NCI-H748 (cell line): ENCODE measurements at regions not wholly inside any gene's neighbourhood (a gene's known extent, or its start where the extent isn't known, plus 50 kb on each side); places are given as distances from the start of the nearest gene placed in this dataset.

ENCODE experiments used
- DNase-seq: peaks from one replicate; lab custom pipeline; 2025; ENCODE audit not compliant: unreplicated experiment; lab: John Stamatoyannopoulos, UW

DNA sequence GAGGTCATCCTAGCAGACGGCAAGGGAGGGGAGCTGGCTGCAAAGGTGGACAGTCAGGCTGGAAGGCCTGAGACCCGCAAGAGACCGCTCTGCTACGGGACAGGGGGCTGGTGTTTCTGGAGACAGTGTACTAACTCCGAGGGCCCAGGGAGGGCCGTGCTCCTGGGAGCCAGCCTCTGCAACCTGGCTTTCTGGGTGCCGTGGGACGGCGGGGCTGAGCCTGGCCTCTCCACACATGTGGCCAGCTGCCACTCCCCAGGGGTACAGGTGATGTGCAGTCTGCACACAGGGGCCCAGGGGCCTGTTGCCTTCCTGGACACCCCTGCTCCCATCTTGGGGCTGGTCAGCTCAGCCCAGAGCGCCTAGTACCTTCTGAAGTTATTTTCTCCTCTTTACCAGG lies 92.2 kb downstream of the MRPL36 start:
- no peak for DNase-seq

DNA sequence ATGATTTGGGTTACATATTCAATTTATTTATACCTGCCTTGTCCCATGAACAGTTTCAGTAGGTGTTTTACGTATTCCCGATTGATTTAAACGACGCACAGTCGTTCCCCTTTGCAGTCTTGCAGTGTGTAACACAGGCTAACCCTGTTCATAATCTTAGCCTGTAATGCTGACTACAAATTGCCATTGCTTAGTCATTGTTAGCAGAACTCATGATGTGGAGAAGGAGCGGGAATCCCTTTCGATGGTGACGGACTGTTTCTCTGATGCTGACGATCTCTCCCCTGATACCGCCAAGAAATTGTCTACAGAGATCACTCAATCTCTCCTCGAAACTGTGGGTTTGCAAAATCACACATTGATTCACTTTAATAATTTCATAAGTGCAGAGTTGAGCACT lies 93.2 kb downstream of the MRPL36 start:
- DNase-seq = no peak

DNA sequence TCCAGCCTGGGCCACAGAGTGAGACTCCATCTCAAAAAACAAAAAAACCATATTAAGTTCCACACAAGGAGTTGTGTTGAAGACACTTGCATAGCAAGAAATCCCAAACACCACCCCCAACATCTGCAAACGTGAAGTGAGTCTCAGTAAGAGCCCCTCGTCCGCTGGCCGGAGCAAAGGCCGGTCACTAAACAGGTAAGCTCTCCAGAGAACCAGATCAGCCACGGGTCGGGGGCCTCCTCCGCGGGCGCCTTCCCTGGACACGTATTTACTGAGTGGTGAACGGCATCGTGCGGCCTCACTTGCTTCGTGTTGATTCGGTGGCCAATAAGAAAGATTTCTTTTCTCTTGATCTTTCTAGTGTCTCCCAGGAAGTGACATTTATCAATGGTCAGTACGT lies 93.6 kb downstream of the MRPL36 start:
- no peak for DNase-seq

DNA sequence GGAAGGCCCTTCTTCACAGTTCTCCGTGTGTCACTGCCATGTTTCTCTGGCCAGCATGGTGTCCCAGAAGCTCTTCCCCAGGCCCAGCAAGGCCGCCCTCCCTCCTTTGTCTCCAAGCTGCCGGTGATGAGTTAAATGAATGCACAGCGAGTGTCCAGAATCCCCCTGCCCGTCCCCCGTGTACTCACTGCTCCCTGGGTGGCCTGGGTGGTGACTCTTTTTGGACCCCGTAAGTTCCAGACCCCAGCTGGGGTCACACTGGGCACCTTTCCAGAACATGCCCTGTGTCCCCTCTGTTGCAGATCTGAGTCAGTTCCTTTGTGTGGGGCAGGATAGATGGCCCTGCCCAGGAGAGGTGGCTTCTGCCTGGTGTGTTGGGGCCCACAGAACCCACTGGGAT lies 95.0 kb downstream of the MRPL36 start:
- no peak for DNase-seq

DNA sequence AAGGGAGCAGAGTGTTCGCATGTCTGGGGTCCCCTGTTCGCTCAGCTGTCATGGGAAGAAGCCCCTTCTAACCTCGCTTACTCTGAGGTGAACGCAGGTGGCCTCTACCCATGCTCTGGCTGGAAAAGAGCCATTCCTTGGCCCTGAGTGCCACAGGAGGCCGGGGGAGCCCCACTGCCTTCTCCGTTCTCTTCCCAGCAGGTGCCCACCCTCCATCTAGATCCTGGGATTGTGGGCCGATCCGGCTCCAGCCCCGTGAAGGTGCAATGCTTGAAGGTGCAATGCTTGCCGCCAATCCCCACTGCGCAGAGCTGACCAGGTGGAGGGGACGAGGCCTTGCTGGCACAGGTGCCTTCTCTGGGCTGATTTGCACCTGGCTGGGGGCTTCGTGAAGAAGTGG lies 95.4 kb downstream of the MRPL36 start:
- no peak for DNase-seq

DNA sequence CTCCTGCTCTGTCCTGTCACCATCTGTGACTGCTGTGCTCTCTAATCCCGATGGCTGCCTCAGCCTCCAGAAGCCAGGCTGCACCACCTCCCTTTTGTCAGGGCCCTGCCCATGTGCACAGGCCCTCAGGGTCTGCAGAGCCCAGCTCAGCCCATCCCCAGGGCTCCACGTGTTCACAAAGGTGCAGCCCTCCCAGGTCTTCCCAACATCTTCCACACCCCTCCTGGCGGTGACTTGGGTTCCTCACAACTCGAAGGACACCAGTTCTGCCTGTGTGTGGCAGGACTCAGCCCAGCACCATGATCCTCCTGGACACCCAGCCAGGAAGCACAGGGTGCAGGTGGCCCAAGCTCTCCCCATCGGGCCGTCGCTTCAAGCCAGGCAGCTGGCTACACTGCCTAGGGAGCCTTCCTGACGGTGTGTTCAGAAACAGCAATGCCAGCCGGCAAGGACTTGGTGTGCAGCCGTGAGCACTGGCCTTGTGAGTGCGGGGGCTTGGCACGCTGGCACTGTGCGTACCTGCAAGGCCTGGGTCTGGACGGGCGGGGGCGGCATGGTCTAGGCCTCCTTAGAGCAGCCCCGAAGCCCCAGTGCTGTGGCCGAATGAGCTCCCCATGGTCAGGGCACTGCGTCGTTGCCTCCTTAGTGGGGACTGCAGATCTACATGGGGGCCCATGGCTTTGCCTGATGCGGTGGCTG lies 96.1 kb downstream of the MRPL36 start:
- no peak for DNase-seq

DNA sequence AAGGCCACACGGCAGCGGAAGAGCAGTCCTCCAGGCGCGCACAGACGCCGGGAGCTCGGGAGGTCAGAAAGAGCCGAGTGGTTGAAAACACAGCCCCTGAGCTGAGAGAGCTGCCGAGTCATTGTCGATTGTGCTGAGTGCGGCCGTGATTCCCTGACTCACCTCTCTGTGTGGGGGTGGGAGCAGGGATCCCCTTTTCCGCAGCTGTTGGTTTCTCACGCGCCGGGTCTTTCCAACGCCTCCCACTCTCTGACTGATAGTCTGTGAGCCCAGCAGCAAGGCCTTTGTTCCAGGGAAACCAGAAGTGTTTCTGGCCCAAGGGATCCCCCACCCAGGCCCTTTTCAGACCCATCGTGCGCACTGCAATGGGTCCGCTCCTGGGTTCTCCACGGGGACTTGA lies 97.3 kb downstream of the MRPL36 start:
- no peak for DNase-seq

DNA sequence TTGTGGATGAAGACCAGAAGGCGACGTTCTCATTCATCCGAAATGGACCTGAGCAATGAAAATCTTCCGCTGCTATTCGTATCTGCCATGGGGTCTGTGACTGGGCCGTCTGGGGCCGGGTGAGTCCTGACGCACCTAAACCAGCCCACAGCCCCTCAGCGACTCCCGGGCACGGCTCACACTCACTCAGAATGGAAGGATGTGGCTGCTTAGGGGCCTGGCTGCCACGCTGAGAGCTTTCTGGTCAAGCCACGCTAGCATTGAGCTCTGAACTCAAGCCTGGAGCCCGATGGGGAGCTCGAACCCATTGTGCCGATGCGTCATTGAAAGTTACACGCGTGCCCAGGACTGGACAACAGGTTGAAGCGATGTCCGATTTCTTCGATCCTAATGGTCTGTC lies 97.8 kb downstream of the MRPL36 start:
- no peak for DNase-seq

DNA sequence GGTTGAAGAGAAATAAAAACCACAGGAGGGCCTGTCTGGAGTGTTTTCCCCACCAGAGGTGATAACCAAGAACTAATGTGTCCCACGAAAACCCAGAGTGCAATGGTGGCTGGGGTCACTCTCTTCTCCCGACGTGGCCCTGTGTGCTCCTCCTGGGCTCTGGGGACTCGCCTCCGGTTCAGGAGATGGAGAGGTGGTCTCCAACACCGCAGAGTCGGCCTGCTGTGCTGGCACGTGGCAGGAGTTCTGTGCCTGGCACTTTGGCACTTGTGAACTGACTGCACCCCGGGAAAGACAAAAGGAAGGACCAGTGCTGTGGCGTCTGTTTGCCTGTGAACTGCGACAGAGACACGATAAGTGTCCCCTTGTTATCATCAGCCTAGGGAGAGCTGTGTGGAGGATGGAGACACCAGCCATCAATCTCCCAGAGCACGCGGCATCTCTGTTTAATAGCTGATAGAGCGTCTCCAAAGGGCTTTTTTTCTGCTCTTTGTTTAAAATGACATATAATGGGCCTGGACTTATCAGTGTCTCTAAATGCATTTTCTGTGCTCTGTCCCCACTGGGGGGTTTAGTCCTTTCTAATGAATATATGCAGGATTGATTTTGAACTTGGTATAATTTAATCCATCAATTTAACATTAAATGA lies 98.3 kb downstream of the MRPL36 start:
- DNase-seq = no peak

DNA sequence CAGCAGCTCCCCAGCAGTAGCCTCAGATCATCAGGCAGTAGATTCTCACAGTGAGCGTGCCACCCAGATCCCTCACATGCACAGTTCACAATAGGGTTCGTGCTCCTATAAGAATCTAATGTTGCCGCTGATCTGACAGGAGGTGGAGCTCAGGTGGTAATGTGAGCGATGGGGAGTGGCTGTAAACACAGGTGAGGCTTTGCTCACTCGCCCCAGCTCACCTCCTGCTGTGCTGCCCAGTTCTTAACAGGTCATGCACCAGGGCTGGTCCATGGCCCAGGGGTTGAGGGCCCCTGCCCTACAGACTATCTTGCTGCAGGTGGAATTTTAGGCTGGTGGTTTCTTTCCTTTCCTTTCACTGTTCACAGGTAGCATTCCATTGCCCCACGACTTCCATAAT lies 100.2 kb downstream of the MRPL36 start:
- DNase-seq = peak; percentile 69

DNA sequence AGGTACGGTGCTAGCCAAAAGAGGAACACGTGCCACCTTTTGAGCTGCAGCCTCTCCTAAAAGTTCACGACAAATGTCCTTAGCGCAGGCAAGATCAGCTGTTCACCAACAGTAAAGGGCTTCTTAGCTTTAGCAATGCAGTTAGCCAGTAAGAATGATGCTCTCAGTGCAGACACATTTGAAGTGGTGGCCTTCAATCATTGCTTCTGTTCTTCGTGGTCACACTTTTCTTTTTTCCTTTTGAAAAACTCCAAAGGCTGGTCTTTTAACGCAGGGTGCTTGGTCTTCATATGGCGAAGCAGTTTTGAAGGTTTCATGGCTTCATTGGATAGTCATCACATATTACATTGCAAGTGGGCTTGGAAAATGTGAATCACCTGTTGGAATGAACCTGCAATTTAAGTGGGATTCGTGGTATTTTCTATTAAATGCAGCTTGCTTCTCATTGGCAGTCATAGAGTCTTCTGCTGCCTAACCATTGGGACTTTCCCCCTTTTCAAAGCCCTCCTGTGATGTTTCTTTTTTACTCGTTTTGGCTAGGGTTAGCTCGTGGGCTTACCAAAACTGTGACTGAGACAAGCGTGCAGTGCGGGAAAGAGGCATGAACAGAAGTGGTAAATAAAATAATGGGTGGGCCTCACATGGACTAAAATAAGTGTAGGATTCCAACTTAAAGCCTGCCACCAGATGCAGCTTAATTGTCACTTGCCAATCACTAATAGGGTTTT lies 100.9 kb downstream of the MRPL36 start:
- no peak for DNase-seq

DNA sequence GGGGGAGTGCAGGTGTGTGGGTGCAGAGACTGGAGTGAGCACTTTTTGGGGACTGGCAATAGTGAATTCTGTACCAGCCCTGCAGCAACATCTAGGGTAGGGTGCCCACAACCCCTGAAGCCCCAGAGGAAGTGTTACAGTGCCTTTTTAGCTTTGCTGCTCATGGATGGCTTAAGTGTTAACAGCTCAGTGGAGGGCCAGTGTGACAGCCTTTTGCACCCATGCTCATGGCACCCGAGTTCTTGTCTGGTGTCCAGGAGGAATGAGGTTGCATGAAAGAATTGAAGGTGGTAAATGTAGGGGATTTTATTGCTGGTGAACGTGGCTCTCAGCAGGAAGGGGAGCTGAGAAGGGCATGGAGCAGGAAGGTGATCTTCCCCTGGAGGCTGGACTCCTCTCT lies 107.3 kb downstream of the MRPL36 start:
- DNase-seq = no peak

DNA sequence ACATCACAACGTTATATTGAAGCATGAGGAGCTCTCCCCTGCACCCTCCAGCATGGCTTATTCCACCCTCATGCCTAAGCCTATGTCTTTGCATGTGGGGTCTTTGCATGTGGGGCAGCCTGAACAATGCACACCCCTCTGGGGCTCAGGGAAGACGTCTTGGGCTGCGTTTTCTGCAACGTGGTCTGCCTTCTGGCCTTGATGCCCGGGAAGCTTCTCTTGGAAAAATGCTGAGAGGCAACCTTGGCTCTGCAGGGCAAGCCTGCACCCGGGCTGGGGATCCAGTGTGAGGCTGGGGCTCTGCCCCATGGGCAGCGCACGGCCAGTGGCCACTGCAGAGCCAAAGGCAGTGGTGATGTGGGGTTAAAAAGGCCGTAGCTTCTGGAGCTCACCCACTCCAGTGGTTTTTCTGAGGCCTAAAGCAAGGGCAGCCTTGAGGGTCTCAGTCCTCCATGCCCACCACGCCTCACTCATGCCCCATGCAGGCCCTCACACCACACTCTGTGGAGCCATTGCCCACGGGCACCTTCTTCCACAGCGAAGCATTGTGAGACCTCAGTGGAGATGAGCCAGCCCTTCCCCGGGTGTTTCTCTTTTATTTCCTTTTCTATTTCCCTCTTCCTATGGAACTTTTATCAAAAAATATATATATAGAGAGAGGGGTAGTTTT lies 112.2 kb downstream of the MRPL36 start:
- no peak for DNase-seq

DNA sequence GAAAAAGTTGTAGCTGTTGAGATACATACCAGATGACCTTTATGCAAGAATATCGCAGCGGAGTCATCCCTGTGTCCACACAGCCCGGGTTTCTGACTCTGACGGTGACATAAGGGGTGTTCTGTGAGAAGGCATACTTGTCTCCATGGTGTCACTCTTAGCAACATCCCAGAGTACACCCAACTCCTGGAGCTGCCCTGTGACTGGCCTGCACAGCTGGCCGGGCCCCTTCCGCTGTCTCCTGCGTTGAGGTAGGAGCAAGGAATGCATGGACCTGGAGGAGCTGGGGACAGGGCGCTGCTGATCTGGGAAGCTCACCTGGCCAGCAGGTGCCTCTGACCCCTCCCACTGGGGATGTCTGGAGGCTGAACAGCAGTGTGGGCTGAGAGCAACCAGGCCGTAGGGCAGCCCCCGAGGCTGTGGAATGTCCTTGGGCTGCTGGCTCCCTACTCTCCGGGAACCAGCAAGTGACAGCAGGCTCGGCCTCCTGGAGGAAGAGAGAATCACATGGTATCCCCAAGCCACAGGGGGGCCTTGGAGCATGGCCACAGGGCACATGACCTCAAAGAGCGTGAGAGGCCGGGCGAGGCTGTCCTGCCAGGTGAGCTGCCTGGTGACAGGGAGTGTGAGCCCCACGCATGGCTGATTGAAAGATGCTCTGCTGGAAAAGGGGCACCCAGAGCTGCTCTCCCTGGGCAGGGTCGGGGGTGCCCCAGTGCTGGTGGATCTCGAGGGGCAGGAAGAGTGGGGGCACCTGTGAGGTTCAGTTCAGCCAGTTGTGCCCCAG lies 113.4 kb downstream of the MRPL36 start:
- no peak for DNase-seq

DNA sequence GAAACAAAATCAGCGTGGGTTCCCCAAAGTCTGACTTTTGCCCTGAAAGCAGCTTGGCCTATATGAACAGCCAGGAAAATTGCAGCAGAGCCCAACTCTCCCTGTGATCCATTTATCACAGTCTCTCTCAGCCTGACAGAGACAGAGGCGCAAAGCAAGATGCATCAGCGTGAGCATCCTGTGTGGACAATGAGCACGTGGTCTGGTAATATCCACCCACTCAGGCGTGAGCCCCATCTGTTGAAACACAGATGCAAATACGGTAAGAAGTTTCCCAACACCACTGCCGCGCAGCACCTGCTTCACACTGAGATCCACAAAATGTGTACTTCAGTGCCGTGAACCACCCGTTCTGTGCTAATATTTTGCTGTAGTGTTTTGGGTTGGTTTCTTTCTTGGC lies 114.6 kb downstream of the MRPL36 start:
- peak; percentile 79 for DNase-seq

DNA sequence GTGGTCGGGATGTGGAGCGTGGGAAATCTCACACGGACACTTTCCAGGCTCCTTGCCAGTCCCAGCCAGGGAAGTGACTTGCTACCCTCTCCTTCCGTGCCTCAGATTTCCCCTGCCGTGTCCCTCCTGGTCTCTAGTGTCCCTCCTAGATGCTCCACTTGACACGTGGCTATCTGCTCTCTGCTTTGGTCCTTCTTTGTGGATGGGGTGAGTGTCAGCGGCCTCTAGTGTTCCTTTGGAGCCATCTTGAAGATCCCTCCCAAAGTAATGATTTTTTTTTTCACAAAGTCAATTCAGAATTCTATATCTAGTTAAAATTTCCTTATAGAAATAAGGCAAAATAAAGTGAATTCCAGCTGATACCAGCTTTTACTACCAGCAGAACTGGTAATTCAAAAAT lies 117.7 kb downstream of the MRPL36 start:
- no peak for DNase-seq

DNA sequence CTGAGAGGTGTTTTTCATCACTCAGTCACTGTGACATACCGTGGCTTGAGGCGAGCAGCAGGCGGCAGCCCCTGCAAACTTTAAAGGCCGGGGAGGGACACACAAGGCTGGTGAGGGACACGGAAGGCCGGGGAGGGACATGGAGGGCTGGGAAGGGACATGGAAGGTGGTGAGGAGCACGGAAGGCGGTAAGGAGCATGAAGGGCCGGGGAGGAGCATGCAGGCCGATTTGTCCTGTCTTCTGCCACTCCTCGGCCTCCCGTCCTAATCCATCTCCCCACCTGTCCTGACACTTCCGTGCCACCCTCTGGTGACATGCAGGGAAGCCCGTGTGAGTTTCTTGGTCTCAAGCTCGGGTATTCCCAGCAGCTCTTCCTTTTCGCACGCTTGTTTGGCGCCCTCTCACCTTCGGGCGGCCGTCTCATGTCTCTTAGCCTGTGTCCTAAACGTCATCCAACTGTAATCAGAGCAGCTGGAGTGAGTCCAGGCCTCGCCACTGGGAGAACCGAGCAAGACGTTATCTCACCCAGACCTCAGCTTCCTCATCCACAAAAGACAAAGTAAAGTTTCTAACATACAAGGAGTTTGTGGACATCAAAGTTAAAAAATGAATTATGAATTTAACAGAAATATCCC lies 126.5 kb downstream of the MRPL36 start:
- no peak for DNase-seq

DNA sequence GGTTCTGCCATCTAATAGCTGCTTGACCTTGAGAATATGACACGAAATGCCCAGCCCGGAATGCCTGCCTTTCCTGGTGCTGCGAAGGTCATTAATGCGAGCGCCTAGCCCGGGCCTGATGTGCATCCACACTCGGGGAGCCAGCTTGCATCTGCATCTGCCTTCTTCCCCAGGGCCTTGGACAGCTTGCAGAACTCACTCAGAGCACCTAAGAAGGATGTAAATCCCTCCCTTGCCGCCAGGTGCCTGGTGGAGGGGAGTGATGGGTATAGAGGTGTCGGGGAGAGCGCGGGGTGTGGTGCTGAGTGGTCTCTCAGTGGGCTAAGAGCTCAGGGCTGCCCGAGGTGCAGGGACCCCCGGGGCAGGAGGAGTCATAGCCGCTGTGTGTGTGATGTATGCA lies 127.2 kb downstream of the MRPL36 start:
- DNase-seq = no peak

DNA sequence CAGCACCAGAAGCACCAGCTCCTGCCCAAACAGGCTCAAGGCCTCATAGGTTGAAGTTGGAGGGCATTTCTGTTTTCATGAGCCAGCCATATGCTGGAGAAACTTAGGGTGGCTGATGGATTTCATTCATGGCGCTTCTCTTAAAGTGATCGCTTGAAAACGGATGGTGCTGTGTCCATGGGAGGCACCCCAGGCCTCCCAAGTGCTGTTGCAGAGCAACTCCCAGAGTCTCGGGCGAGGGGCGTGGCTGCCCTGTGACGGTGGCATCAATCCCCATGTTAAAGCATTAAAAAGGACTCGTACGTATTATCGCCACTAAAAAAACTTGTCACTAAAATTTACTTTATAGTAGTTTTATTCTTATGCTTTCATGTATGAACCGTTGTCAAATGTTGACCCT lies 128.3 kb downstream of the MRPL36 start:
- DNase-seq = no peak

DNA sequence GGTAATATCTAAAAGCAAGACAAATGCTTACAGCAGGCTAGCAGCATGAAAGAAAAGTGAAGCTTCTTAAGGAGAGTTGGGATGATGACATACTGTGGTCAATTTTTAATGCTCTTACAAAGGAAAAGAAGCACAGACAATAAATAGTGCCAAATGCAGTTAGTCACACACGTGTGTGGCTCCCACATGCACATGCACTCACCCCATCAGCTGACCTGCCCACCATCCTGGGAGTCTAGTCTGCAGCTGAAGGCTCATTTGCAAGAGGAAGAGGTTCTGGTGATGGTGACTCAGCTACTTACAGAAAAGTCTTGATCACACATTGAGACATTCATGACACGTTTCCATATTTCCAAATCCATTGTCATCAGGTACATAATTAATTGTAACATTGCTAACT lies 129.3 kb downstream of the MRPL36 start:
- no peak for DNase-seq
